Thoracic aorta (tissue), 2 donors: ENCODE measurements at regions not wholly inside any gene's neighbourhood (a gene's known extent, or its start where the extent isn't known, plus 50 kb on each side); places are given as distances from the start of the nearest gene placed in this dataset.

Source experiments
- ATAC-seq: fragments of 150-250 bp; one replicate; pipeline ENCODE4 v1.8.0; 2017; ENCODE audit warnings: low read depth; ENCODE audit not compliant: insufficient number of reproducible peaks, low FRiP score
- DNase-seq: peaks from one replicate; pipeline ENCODE4 v3.0.0-alpha.2; 2020; ENCODE audit warnings: low spot score
- H3K27ac ChIP-seq, 2 donors: fragments of 200-600 bp; sonication (generic); 1 replicate in 1 of 2; 2 replicates in 1 of 2; pipeline ENCODE4 v1.5.1; 2016; ENCODE audit warnings: mild to moderate bottlenecking in 2 of 2, moderate library complexity in 2 of 2
- H3K27me3 ChIP-seq: fragments of 200-600 bp; sonication (generic); replicated peaks from 2 replicates; pipeline ENCODE4 v1.6.0; 2016; ENCODE audit warnings: mild to moderate bottlenecking; ENCODE audit not compliant: insufficient read depth
- H3K36me3 ChIP-seq: fragments of 200-600 bp; sonication (generic); one replicate; pipeline ENCODE4 v1.5.1; 2016
- H3K4me1 ChIP-seq, 2 donors: fragments of 200-600 bp; sonication (generic); 1 replicate in 1 of 2; 2 replicates in 1 of 2; pipeline versions ENCODE4 v1.5.1 to v1.6.0; 2016; ENCODE audit warnings: low read depth in 2 of 2, mild to moderate bottlenecking in 1 of 2; ENCODE audit not compliant: control insufficient read depth in 1 of 2
- H3K4me3 ChIP-seq: fragments of 200-600 bp; sonication (generic); 2 replicates; pipeline ENCODE4 v1.5.1; 2016; ENCODE audit warnings: mild to moderate bottlenecking
- H3K9me3 ChIP-seq: fragments of 200-600 bp; sonication (generic); 2 replicates; pipeline ENCODE4 v1.5.1; 2016
- CTCF ChIP-seq: fragments of 200-600 bp; sonication (generic); IDR thresholded peaks from one replicate; pipeline ENCODE4 v1.5.1; 2019; ENCODE audit warnings: antibody characterized with exemption

- ATAC-seq, result no peak
- Histone ChIP-seq H3K27ac (no peak overlapping the region), H3K27me3 (no peaks in the 10 kb centered on the region), H3K36me3 (no peaks in the 10 kb centered on the region), H3K4me1 (peaks cover 0 to 14% of the 10 kb centered on the region in 2 donors), H3K4me3 (no peak overlapping the region), H3K9me3 (no peaks in the 10 kb centered on the region)
- TF ChIP-seq CTCF, result no peak
- no peak for DNase-seq
Observed at GRCh38 chr10:14407567-14407966, 76.8 kb upstream of the FRMD4A start.

GRCh38 chr10:14405076-14406065 is 74.6 kb upstream of the FRMD4A start:
- H3K4me3 ChIP-seq, result peak overlapping the region; percentile 40
- peak; percentile 49 for ATAC-seq
- no peaks in the 10 kb centered on the region for H3K9me3 ChIP-seq
- H3K36me3 ChIP-seq, result no peaks in the 10 kb centered on the region
- H3K27me3 ChIP-seq, result no peaks in the 10 kb centered on the region
- no peak for TF ChIP-seq CTCF
- no peak for DNase-seq
- H3K4me1 ChIP-seq, result peaks cover 0 to 14% of the 10 kb centered on the region in 2 donors
- no peak overlapping the region for H3K27ac ChIP-seq

GRCh38 chr10:14403881-14404623 is 73.3 kb upstream of the FRMD4A start:
- Histone ChIP-seq H3K27ac (no peak overlapping the region), H3K4me1 (peaks cover 0 to 14% of the 10 kb centered on the region in 2 donors), H3K4me3 (no peak overlapping the region), H3K9me3 (no peaks in the 10 kb centered on the region), H3K36me3 (no peaks in the 10 kb centered on the region), H3K27me3 (no peaks in the 10 kb centered on the region)
- TF ChIP-seq CTCF, result no peak
- ATAC-seq (no peak), DNase-seq (no peak)

- ATAC-seq, result no peak
- H3K4me1 ChIP-seq, result peaks cover 0 to 14% of the 10 kb centered on the region in 2 donors
- no peak for DNase-seq
- H3K36me3 ChIP-seq, result no peaks in the 10 kb centered on the region
- H3K4me3 ChIP-seq, result no peak overlapping the region
- H3K27me3 ChIP-seq, result no peaks in the 10 kb centered on the region
- TF ChIP-seq CTCF, result no peak
- no peaks in the 10 kb centered on the region for H3K9me3 ChIP-seq
- no peak overlapping the region for H3K27ac ChIP-seq
Observed at GRCh38 chr10:14403359-14403758, 72.6 kb upstream of the FRMD4A start.

- Histone ChIP-seq H3K4me1 (peaks cover 0 to 17% of the 10 kb centered on the region in 2 donors), H3K4me3 (no peak overlapping the region), H3K36me3 (no peaks in the 10 kb centered on the region), H3K27me3 (no peaks in the 10 kb centered on the region), H3K27ac (no peak overlapping the region), H3K9me3 (no peaks in the 10 kb centered on the region)
- no peak for TF ChIP-seq CTCF
- DNase-seq (no peak), ATAC-seq (no peak)
Observed at GRCh38 chr10:14399641-14400040, 68.9 kb upstream of the FRMD4A start.
